M059J (cell line): ENCODE measurements at regions not wholly inside any gene's neighbourhood (a gene's known extent, or its start where the extent isn't known, plus 50 kb on each side); places are given as distances from the start of the nearest gene placed in this dataset.
A peak's percentile ranks its signal among the peaks of the same experiment; 100 is the strongest.

ENCODE experiments used
- DNase-seq: peaks from one replicate; pipeline ENCODE4 v3.0.0-alpha.2; 2012; ENCODE audit warnings: low read depth

DNA sequence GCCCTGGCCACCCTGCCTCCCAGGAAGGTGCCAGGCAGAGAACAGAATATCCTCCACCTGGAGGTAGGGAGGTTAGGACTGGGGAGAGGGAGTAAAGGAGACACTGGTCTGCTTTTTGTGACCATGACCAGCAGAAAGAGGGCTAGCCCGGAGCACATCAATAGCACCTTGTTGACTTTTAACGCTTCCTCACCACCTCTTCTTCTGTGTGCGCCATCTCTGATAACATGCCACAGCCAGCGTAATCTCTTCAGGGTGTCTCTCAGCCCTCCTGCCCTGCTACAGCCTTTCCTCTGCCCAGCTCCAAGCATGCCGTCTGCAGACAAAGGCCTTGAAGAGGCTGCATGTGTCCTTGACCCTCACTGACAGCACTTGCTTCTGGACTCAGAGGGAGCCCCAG is 50.9 kb upstream of the GJA5 start:
- no peak for DNase-seq

- no peak for DNase-seq
Measured at GRCh38 chr1:147811751-147812150, 51.3 kb upstream of the GJA5 start.

- DNase-seq: no peak
Measured at GRCh38 chr1:147812799-147813198, 52.4 kb upstream of the GJA5 start.

- peak; percentile 20 for DNase-seq
Measured at GRCh38 chr1:147815503-147815902, 55.1 kb upstream of the GJA5 start.

GRCh38 chr1:147820761-147821297 is 60.4 kb upstream of the GJA5 start:
- no peak for DNase-seq

GRCh38 chr1:147821883-147822282 is 61.5 kb upstream of the GJA5 start:
- peak; percentile 56 for DNase-seq

- peak; percentile 49 for DNase-seq
Measured at GRCh38 chr1:147822292-147822691, 61.9 kb upstream of the GJA5 start.

- no peak for DNase-seq
Measured at GRCh38 chr1:147824001-147824400, 63.6 kb upstream of the GJA5 start.

DNA sequence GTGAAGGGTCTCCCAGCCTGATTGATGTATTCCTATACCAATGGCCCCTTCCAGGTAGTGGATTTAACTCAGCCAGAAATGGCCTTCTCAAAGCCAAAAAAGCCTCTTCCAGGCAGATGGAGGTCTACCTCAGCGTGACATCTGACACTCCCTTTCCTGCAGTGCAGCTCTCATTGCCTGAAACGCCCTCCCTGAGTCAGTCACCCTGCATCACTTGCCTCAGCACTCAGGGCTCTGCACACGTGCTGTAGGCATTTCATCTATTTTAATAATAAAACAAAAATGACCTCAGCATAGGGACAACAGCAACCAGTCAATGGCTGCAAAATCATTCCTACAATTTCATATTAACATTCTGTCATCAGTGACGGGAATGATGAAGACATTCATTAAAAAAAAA is 64.4 kb upstream of the GJA5 start:
- peak; percentile 30 for DNase-seq

GRCh38 chr1:147825586-147825985 is 65.2 kb upstream of the GJA5 start:
- DNase-seq: no peak

DNA sequence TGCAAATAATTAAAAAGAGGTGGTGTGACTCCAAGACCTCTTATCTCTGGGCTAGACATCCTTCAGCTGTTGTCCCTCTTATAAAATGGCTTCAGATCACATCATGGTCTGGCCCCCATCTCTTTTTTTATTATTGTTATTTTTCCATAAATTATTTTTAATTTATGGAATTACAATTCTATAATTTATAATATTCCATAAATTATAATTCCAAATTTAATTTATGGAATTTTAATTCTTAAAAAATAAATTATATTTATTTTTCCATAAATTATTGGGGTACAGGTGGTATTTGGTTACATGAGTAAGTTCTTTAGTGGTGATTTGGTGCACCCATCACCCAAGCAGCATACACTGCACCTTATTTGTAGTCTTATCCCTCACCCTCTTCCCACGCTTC is 65.9 kb upstream of the GJA5 start:
- DNase-seq: no peak

GRCh38 chr1:147833231-147833860 is 69.2 kb upstream of the GJA8 start:
- no peak for DNase-seq

- DNase-seq: peak; percentile 6
Measured at GRCh38 chr1:147834181-147834580, 68.4 kb upstream of the GJA8 start.

GRCh38 chr1:147834810-147835209 is 67.8 kb upstream of the GJA8 start:
- DNase-seq: no peak

DNA sequence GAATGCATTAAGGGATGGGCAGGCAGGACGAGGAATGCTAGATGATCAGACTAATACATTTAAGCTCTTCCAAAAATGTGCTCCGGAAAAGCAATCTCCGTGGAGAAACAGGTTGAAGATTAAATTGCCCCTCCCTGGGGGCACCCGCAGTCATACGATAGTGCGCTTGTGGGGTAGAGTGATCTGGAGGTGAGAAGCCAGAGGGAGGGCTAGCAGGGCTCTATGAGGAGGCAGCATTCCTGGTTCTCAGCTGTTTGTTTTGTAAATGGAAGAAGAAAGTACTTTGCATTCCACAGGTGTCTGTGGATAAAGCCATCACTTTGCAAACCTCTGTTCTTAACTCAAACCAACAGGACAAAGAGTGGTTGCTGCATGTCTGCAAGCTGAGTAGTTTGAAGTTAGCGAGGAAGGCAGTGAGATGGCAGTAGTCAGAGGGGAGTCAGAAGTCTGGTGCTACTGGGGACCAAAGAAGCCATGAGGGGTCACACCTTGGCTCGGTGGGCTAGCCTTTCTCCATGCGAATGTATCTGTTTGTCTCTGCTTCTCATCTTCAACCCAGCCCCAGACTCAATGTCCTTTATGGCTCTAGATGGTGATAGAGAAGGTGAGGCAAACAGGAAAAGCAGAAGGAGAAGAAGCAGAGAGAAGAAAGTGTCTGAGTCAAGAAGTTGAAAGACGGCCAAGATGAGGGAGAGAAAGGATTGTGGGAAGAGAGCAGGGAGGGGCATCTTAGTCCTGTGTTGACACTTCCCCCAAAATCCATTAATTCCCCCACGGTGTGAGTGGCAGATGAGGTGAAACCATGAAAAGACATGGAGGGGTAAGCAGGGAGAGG is 65.2 kb upstream of the GJA8 start:
- peak; percentile 15 for DNase-seq

DNA sequence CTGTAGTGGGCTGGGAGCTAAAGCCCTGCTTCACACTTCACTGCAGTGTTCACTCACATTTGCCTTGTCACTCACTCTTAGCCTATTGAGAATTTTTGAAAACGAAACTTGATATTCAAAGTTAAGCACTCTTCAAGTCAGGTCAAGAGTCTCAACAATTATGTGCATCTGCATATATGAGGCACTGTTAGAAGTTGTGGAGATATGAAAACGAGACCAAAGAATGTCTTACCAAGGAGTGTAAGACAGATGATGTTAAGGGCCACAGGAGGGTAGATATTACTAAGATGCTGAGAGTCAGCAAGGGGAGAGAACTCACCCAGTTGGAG is 64.7 kb upstream of the GJA8 start:
- no peak for DNase-seq

GRCh38 chr1:147840909-147841308 is 61.7 kb upstream of the GJA8 start:
- peak; percentile 9 for DNase-seq

DNA sequence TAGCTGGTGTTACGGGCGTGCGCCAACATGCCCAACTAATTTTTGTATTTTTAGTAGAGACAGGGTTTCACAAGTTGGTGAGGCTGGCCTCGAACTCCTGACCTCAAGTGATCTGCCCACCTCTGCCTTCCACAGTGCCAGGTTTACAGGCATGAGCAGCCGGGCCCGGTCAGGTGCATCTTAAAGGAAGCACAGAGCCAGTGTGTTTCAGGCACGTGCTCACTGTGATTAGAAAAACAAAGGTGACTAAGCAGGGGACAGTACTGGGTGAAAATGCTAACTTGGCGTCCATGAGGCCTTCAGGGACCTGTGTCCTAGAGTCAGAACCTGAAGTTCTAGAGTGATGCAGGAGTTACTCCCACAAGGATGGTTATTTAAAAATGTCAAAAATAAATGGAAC is 60.0 kb upstream of the GJA8 start:
- no peak for DNase-seq

DNA sequence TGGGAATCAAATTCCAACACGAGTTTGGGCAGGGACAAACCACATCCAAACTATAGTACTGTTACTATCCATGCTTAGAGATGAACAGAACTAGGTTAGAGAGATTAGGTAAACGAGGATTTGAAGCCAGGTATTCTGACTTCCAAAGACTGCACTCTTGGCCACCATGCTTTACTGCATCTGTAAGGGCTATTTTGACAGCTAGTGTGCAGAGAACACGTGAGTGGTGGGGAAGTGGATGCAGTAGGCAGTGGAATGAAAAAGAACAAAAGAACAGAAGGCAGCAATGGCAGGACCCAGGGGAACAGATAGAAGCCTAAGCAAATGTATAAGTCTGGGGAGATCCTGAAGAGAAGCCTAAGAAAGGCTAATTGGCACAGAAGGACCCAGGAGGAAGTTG is 59.1 kb upstream of the GJA8 start:
- no peak for DNase-seq

DNA sequence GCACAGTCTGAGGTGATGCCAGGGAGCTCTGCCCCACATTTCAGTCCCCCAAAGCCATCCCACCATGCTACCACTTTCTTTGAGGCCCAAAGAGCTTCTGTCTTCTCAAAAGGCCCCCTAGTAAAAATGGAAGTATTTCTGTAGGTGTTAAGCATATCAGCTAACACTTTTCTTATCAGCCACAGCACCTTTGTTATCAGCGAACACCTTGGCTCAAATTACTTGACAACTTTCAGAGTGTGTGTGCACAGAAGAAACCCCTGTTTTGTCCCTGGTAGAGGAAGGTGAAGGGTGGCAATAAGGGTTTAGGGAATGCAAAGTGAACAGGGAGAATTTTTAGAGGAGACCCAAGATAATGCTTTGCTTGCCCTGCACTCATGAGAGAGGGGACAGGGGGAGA is 54.8 kb upstream of the GJA8 start:
- DNase-seq: no peak

- DNase-seq: peak; percentile 12
Measured at GRCh38 chr1:147849098-147849895, 53.3 kb upstream of the GJA8 start.

GRCh38 chr1:147850737-147851136 is 51.9 kb upstream of the GJA8 start:
- DNase-seq: peak; percentile 45

DNA sequence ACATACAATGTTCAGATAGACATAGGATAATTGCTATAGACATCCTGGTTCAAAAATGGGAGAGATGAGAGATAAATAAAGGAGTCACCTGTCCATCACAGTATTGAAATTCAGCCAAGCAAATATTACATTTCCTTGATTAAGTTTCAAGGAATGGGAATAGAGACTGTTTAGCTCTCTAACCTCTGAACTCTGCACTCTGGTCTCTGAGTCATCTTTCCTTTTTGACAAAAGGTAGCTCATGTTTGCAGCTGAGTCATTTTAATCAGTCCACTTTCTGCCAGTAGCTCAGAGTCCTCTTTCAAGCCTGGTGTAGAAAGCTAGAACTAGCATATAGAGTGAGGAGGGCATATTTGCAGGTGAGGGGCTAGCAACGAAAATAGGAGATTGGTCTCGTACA is 51.4 kb upstream of the GJA8 start:
- DNase-seq: peak; percentile 68
